Transverse colon (tissue), 4 donors: ENCODE measurements at regions not wholly inside any gene's neighbourhood (a gene's known extent, or its start where the extent isn't known, plus 50 kb on each side); places are given as distances from the start of the nearest gene placed in this dataset.

Experiments
- DNase-seq: peaks from one replicate; pipeline ENCODE4 v3.0.0-alpha.2; 2019
- H3K27ac ChIP-seq, 4 donors: fragments of 200-600 bp; sonication (generic); 2 replicates each; pipeline ENCODE4 v1.5.1; 2016 to 2018; ENCODE audit warnings: inconsistent platforms in 4 of 4
- H3K27me3 ChIP-seq: fragments of 200-600 bp; sonication (generic); 2 replicates; pipeline ENCODE4 v1.5.1; 2017; ENCODE audit warnings: inconsistent platforms
- H3K36me3 ChIP-seq, 4 donors: fragments of 200-600 bp; sonication (generic); 2 replicates each; pipeline ENCODE4 v1.5.1; 2017 to 2019; ENCODE audit warnings: inconsistent platforms in 4 of 4
- H3K4me1 ChIP-seq, 4 donors: fragments of 200-600 bp; sonication (generic); 2 replicates each; pipeline ENCODE4 v1.5.1; 2017 to 2020; ENCODE audit warnings: inconsistent platforms in 4 of 4
- H3K4me3 ChIP-seq, 4 donors: fragments of 200-600 bp; sonication (generic); 1 replicate in 1 of 4; 2 replicates in 3 of 4; pipeline versions ENCODE4 v1.5.1 to v1.6.1; 2017 to 2019; ENCODE audit warnings: inconsistent platforms in 4 of 4
- H3K9me3 ChIP-seq, 2 donors: fragments of 200-600 bp; sonication (generic); 2 replicates each; pipeline ENCODE4 v1.5.1; 2017 to 2019; ENCODE audit warnings: inconsistent platforms in 2 of 2
- EP300 ChIP-seq: sonication (generic); formaldehyde crosslinking; IDR thresholded peaks from one replicate; pipeline ENCODE4 v1.6.1; 2017; ENCODE audit warnings: antibody characterized with exemption, low read depth
- POLR2A ChIP-seq: fragments of 450-650 bp; IDR thresholded peaks from one replicate; pipeline ENCODE4 v1.6.1; 2016; ENCODE audit warnings: antibody characterized with exemption, mild to moderate bottlenecking, moderate library complexity
- POLR2AphosphoS5 ChIP-seq, 3 donors: sonication (generic); formaldehyde crosslinking; IDR thresholded peaks; one replicate each; pipeline ENCODE4 v1.6.1; 2016; ENCODE audit warnings: antibody characterized with exemption in 3 of 3
- WGBS, 2 donors: methylation state at CpG; one replicate each; pipeline ENCODE4 v1.1.5; 2018; ENCODE audit warnings: low coverage in 1 of 2; 5-methylcytosine and 5-hydroxymethylcytosine counted together
- in situ Hi-C, 4 donors: fragments of 200-750 bp; cut with MboI; loops; one replicate each; pipeline versions ENCODE4 v1.15.0 to v1.15.1; 2017; ENCODE audit warnings: low sequenced_read_pairs in 3 of 4, low pct_ligation_motif_present in 1 of 4, low pct_unique_long_range_greater_than_20kb in 1 of 4
- intact Hi-C: fragments of 100-400 bp; cut with DNase I; formaldehyde crosslinking; loops from one replicate; pipeline ENCODE4 v1.15.1; 2023; ENCODE audit warnings: low total_unique reads
- TF ChIP-seq, protein P1 (sequence below), 5 experiments: fragments of 200-600 bp in 3 of 5; fragments of 450-650 bp in 2 of 5; sonication (generic) in 3 of 5; IDR thresholded peaks; 1 replicate in 2 of 5; 2 replicates in 3 of 5; pipeline ENCODE4 v1.5.1; 2016 to 2017; ENCODE audit warnings: antibody characterized with exemption in 5 of 5, inconsistent platforms in 3 of 5, mild to moderate bottlenecking in 2 of 5, moderate library complexity in 1 of 5

DNA sequence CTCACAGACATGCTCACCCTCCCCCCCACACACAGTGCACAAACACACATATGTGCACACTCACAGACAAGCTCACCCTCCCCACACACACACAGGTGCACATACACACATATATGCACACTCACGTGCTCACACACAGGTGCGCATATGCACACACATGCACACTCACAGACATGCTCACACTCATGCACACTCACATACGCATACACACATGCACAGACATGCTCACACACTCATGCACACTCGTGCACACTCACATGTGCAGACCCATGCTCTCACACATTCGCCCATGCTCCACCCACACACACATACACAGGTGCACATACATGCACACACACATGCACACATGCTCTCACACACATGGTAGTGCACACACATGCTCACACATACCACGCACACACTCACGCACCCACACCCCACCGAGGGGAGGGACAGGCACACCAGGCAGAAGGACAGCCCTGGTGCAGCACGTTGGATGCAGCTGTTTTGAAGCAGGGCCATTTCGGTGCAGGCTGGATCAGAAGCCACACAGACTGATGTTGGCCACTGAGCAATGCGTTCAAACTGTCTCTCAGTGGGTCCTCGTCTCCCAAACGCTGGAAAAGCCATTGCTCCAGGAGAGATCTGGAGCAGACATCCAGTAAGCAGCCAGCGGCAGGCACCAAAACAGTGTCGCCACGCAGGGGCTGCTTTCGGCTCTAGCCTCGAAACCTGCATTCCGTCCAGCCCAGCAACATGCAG lies 86.2 kb upstream of the ZNF469 start:
- in situ Hi-C loops (loop anchor here in 1 of 4 donors (25.0 kb wide), 1 partner anchor 116 kb away; no protein-coding TSS in a partner anchor), intact Hi-C loops (no loop called here)
- no peak for DNase-seq
- Histone ChIP-seq H3K4me1 (no peaks in the 10 kb centered on the region), H3K9me3 (no peaks in the 10 kb centered on the region), H3K36me3 (no peaks in the 10 kb centered on the region), H3K27me3 (no peaks in the 10 kb centered on the region), H3K27ac (no peak overlapping the region), H3K4me3 (no peak overlapping the region)
- TF ChIP-seq, protein P1, sequence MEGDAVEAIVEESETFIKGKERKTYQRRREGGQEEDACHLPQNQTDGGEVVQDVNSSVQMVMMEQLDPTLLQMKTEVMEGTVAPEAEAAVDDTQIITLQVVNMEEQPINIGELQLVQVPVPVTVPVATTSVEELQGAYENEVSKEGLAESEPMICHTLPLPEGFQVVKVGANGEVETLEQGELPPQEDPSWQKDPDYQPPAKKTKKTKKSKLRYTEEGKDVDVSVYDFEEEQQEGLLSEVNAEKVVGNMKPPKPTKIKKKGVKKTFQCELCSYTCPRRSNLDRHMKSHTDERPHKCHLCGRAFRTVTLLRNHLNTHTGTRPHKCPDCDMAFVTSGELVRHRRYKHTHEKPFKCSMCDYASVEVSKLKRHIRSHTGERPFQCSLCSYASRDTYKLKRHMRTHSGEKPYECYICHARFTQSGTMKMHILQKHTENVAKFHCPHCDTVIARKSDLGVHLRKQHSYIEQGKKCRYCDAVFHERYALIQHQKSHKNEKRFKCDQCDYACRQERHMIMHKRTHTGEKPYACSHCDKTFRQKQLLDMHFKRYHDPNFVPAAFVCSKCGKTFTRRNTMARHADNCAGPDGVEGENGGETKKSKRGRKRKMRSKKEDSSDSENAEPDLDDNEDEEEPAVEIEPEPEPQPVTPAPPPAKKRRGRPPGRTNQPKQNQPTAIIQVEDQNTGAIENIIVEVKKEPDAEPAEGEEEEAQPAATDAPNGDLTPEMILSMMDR (IDR thresholded peaks at IDR 0.05) = no peak
- TF ChIP-seq EP300 (no peak), POLR2AphosphoS5 (IDR thresholded peaks at IDR 0.05) (no peak), POLR2A (no peak)
- 77% methylated on average over 18 of the region's 19 CpGs; no CpG with 5 or more reads in 1 of the 2 donors for WGBS, 2 donors

DNA sequence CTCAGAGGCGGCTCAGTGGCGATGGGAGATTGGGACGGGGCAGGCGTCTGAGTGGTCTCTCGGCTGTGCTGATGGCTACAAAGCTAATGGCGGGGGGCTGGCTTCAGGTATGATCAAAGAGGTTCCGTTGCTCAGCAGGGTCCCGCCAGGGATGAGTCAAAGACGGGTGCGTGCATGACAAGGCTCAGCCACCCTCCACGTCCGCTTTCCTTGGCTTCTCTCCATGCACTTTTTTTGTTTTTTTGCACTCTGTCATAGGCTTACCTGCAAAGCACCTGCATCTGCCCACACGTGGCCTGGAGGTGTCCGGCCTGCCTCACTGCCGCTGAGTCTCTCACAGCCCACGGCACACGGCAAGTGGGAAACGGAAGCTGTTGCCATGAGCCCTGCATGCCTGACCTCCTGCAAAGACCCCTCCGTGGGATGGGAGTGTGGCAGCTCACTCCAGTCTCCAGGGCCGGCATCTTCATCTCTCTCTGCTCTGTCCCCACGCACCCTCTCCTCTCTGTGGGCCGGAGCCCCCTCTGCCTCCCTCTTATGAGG lies 85.5 kb upstream of the ZNF469 start:
- in situ Hi-C loops (loop anchor here in 1 of 4 donors (25.0 kb wide), 1 partner anchor 115 kb away; no protein-coding TSS in a partner anchor), intact Hi-C loops (no loop called here)
- H3K9me3 ChIP-seq = no peaks in the 10 kb centered on the region
- no peak for DNase-seq
- TF ChIP-seq POLR2A (no peak), POLR2AphosphoS5 (IDR thresholded peaks at IDR 0.05) (no peak), EP300 (no peak)
- TF ChIP-seq, protein P1 (IDR thresholded peaks at IDR 0.05) = no peak
- H3K27ac ChIP-seq = no peak overlapping the region
- H3K4me3 ChIP-seq = no peak overlapping the region
- no peaks in the 10 kb centered on the region for H3K36me3 ChIP-seq
- 80 to 81% methylated on average over 1 to 22 of the region's 22 CpGs for WGBS, 2 donors
- no peaks in the 10 kb centered on the region for H3K27me3 ChIP-seq
- H3K4me1 ChIP-seq = no peaks in the 10 kb centered on the region

DNA sequence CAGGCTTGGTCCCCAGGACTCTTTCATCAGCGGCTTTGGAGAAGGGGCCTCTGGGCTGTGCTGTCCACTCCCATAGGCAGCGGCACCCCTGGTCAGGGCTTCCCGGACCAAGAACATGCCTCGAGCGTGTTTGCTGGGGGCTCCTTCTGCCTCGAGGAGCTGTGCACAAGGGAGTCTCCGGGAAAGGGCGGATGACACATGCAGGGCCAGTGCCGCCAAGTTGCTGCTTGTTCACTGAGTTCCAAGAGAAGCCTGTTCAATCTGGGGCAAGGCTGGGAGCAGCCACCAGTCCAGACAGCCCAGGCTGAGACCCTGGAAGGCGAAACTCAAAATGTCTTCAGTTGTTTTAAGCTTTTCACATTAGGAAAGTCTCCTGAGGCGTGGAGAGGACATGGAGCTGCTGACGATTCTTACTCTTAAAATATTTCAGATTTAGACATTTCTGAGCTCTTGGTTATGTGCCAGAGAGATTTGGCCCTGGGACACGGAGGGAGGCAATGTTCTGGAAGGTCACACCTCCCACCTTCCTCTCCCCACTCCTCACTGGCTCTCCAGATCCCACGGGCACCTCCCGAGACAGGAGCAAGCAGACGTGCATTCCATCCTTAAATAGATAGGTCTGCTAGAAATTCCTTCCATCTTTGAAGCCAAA lies 84.5 kb upstream of the ZNF469 start:
- no peaks in the 10 kb centered on the region for H3K4me1 ChIP-seq
- 45 to 55% methylated on average over 2 to 11 of the region's 16 CpGs for WGBS, 2 donors
- in situ Hi-C loops = loop anchor here in 1 of 4 donors (25.0 kb wide), 1 partner anchor 114 kb away; no protein-coding TSS in a partner anchor
- intact Hi-C loops = no loop called here
- no peak overlapping the region for H3K27ac ChIP-seq
- no peak for DNase-seq
- H3K4me3 ChIP-seq = no peak overlapping the region
- no peaks in the 10 kb centered on the region for H3K36me3 ChIP-seq
- H3K9me3 ChIP-seq = no peaks in the 10 kb centered on the region
- TF ChIP-seq EP300 = no peak
- no peak for TF ChIP-seq POLR2A
- TF ChIP-seq, protein P1 (IDR thresholded peaks at IDR 0.05) = no peak
- TF ChIP-seq POLR2AphosphoS5 (IDR thresholded peaks at IDR 0.05) = no peak
- H3K27me3 ChIP-seq = no peaks in the 10 kb centered on the region
